GM12864 (cell line): ENCODE measurements at regions not wholly inside any gene's neighbourhood (a gene's known extent, or its start where the extent isn't known, plus 50 kb on each side); places are given as distances from the start of the nearest gene placed in this dataset.
"Not testable (repeated sequence)": the region's sequence is repeated elsewhere in the genome, so short reads cannot be mapped to it uniquely, and the experiment has no call there.

Experiments
- DNase-seq: peaks from one replicate; pipeline ENCODE4 v3.0.0-alpha.2; 2011; ENCODE audit warnings: low read depth
- H3K4me3 ChIP-seq: 2 replicates; pipeline ENCODE4 v1.5.1; 2011; ENCODE audit warnings: mild to moderate bottlenecking, low read depth, low read length, control low read depth
- CTCF ChIP-seq: IDR thresholded peaks from 2 replicates; pipeline ENCODE4 v1.5.1; 2011; ENCODE audit warnings: low read depth, mild to moderate bottlenecking, moderate library complexity, low read length, control low read depth, inconsistent platforms; ENCODE audit errors: missing control alignments

- TF ChIP-seq CTCF = no peak
- no peak overlapping the region for H3K4me3 ChIP-seq
- no peak for DNase-seq
These were observed 137.6 kb upstream of the PEG3 start for GRCh38 chr19:56978023-56978565.

- not testable (repeated sequence) for DNase-seq, H3K4me3 ChIP-seq
These were observed 139.5 kb upstream of the USP29 start for GRCh38 chr19:56980326-56980725.

DNA sequence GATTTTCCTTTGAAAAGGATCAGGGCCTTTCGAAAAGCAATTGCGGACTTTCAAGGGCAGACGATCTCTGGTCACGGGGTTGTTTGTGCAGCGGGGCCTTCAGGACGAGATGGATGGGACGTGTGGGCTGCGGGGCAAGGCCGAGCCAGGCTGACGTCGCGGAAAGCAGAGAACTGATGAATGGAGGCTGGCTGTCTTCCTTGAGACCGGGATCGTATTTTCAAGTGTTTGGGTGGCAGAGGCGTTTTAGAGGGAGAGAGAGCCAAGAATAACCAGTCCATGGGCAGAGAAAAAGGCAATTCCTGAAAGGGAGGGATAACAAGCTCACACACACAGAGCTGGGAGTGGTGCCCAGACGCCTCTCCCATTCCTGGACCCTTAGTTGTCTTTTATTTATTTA, 138.9 kb upstream of the USP29 start:
- no peak for DNase-seq
- no peak overlapping the region for H3K4me3 ChIP-seq
- TF ChIP-seq CTCF = no peak

- H3K4me3 ChIP-seq, DNase-seq: not testable (repeated sequence)
These were observed 138.3 kb upstream of the USP29 start for GRCh38 chr19:56981440-56981839.

DNA sequence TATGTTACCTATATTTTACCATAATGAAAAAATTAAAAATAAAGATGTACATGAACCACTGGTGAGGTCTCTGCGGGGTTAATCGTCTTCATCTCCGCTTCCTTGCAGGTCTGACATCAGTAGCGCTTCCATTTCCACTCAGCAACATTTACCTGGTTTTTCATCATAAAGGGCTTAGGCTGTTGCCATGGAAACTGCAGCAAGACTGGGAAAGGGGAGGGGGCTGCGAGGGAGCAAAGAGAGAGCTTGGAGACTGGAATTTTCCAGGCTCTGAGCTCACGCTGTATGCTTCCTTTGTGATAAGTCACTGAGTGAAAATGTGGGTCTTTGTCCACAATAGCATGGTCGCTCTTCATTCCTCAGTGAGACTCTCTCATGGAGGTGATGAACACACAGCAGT, 136.6 kb upstream of the USP29 start:
- no peak for TF ChIP-seq CTCF
- DNase-seq = no peak
- no peak overlapping the region for H3K4me3 ChIP-seq

- DNase-seq = no peak
- no peak for TF ChIP-seq CTCF
- no peak overlapping the region for H3K4me3 ChIP-seq
These were observed 136.0 kb upstream of the USP29 start for GRCh38 chr19:56983804-56984203.

- TF ChIP-seq CTCF = no peak
- no peak for DNase-seq
- no peak overlapping the region for H3K4me3 ChIP-seq
These were observed 133.4 kb upstream of the USP29 start for GRCh38 chr19:56986386-56986785.

DNA sequence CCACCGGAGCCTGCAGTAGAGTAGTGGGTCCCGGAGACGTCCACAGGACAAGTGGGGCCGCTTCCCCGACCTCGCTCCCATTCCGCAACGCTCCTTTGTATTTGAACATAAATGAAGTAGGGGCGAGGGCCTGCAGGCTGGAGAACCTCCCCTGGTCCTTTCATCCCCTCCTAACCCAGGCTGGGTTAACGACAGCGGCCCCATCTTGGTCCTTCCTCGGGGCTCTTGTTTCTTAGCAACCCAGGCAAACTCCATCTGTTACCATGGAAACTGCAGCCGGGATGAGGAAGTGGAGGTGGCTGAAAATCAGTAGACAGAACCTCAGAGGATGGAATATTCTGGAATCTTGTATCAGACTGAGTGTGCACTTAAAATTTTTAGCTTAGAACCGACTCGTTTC, 132.6 kb upstream of the USP29 start:
- DNase-seq = no peak
- TF ChIP-seq CTCF = no peak
- H3K4me3 ChIP-seq = no peak overlapping the region
